Colon (tissue), 2 donors: ENCODE measurements at regions not wholly inside any gene's neighbourhood (a gene's known extent, or its start where the extent isn't known, plus 50 kb on each side); places are given as distances from the start of the nearest gene placed in this dataset.

ENCODE experiments used
- FAIRE-seq: peaks from 2 replicates; lab custom pipeline; 2012; peaks lifted over from hg19 to GRCh38; lab: Jason Lieb, UNC
- donor health status: control.
- donor health status: control.

DNA sequence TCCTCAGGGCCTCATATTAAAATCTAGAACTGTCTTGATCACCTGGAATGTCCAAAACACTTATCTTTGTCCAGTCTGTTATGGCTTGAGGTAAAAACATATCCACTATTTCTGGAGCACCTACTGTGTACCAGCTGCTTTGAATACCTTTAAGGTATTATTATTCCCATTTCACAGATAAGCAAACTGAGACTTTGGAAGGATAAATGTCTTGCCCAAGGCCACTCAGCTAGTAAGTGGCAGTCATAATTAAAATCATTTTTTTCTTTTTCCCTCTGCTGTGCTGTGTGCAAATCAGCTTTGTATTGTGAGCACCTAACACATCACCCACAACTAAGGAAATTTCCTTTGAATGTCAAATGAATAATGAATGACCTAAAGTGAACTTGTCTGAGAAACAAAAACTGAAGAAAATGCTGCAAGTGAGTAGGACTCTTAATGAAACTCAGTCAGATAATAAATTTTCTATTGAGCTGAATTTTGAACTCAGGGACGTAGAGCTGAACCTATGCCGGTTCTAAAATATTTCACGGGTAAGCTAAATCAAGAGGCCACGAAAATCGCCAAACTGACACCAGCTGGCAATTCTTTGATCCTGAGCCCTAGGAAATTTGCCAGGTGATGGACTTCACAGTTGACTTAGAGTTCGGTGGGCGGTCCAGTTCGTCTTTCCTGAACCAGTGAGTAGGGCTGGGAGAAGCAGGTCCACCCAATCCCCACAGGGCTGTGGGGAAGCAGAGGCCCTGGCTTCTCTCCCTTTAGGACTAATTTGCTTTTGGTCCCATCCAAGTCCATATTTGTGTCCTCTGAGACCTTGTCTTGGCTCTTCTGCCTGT is 159.7 kb upstream of the PWP1 start:
- no peak for FAIRE-seq

DNA sequence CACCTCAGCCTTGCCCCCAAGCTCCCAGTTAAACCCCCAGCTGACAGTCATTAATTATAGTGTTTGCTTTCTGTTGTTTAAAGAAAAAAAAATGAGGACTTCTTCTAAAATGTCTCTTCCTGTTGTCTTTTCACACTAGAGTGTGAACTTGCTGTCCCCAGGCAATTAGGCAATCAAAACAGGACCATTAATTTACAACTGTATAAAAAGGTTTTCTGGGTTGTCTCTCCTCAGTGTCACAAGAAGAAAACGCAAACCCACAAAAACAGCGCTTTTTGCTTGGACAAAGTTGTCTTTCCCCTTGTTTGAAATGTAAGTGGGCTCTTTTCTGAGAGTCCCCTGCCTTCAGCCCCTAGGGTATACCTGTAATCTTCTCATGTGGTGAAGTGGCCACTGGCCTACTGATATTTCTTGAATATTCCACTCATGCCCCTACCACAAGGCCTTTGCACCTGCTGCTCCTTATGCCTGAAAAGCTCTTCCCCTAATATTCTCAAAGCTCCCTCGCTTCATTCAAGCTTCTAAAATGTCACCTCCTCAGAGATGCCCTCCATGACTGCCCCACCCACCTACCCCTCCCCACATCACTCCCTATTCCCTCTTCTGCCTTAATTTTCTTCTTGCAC is 158.9 kb upstream of the PWP1 start:
- no peak for FAIRE-seq

DNA sequence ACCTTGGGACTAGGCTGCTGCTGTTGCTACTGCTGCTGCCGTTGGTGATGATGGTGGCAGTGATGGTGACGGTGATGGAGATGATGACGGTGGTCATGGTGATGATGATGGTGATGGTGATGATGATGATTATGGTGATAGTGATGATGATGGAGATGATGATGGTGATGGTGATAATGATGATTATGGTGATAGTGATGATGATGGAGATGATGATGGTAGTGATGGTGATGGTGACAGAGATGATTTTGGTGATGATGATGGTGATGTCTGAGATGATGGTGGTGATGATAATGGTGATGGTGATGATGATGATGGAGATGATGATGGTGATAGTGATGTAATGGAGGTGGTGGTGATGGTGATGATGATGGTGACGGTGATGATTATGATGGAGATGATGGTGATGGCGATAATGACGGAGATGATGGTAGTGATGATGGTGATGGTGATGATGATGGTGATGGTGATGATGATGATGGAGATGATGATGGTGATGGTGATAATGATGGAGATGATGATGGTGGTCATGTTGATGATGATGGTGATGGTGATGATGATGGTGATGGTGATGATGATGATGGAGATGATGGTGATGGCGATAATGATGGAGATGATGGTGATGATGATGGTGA is 156.8 kb upstream of the PWP1 start:
- FAIRE-seq, result no peak

DNA sequence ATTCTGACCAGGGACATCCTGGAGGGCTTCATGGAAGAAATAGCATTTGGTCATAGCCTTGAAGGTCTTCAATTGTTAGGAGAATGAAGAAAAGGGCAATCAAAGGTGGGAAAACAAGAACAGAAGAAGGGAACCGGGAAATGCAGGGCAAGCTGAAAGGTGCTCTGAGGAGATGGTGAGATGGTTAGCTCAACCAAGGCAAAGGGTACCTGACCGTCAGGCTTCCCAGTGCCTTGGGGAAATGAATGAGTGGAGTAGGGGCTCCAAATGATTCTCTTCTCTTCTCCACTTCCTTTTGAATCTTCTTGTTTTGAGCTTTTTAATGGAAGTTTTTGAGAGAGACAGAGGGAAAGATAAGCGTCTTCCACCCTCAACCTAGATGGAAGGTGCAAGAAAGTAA is 155.6 kb upstream of the PWP1 start:
- no peak for FAIRE-seq

DNA sequence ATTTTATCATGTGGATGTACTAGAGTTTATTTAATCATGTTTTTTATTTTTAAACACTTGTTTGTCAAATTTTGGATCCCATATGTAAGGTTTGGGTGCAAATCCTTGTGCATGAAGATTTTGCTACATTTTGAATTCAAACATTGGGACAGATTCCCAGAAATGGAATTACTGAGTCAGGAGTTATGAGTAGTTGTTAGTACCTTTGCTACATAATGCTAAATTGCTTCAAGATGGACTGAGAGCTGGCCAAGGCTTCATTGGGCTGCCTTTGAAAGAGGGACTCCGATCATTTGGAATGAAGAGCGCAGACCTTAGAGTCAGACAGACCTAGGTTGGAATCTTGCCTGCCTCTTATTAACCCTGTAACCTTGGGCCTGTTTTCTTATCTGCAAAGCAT is 154.9 kb upstream of the PWP1 start:
- no peak for FAIRE-seq

DNA sequence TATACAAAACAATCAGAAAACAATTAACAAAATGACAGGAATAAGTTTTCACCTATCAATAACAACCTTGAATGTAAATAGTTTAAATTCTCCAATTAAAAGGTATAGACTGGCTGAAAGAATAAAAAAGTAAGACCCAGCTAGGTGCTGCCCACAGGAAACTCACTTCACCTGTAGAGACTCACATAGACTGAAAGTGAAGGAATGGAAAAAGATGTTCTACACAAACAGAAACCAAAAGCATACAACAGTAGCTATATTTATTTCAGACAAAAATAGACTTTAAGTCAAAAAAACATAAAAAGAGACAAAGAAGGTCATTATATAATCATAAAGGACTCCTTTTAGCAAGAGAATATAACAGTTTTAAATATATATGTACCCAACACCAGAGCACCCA is 152.4 kb upstream of the PWP1 start:
- no peak for FAIRE-seq

DNA sequence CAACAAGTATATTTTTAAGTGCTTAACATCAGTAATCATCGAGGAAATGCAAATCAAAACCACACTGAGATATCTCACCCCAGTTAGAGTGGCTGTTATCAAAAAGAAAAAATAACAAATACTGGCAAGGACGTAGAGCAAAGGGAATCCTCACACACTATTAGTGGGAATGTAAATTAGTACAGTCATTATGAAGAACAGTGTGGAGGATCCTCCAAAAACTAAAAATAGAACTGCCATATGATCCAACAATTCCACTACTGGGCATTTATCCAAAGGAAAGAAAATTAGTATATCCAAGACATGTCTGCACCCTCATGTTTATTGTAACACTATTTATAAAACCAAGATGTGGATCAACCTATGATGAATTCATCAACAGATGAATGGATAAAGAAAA is 149.0 kb upstream of the PWP1 start:
- FAIRE-seq, result no peak

DNA sequence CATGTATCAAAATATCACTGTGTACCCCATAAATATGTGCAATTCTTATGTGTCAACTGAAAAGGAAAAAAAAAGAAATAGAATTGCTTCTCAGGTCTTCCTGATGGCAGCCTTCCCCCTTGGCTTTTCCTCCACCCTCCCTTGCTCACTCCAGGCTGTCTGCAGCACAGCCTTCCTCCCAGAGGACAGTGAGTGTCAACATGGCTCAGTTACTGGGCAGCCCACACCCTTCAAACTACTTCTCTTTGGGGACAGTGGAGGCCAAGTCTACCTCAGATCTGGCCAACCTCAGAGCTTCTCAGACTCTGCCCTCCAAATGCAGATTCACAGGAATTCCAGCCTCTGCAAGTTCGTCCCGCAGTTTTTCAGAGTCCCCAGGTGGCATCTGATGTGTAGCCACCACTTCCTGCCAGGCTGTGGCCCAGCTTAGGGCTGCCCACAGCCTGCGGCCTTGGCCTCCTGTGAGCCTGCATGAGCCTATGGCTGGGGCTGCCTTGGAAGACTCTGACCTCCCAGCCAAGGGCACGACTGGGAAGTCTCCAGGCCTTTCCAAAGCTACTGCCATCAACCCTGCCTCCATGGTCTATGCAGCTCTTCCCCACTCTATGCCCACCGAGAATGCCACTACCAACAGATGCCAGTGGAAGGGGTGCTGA is 148.0 kb upstream of the PWP1 start:
- no peak for FAIRE-seq

DNA sequence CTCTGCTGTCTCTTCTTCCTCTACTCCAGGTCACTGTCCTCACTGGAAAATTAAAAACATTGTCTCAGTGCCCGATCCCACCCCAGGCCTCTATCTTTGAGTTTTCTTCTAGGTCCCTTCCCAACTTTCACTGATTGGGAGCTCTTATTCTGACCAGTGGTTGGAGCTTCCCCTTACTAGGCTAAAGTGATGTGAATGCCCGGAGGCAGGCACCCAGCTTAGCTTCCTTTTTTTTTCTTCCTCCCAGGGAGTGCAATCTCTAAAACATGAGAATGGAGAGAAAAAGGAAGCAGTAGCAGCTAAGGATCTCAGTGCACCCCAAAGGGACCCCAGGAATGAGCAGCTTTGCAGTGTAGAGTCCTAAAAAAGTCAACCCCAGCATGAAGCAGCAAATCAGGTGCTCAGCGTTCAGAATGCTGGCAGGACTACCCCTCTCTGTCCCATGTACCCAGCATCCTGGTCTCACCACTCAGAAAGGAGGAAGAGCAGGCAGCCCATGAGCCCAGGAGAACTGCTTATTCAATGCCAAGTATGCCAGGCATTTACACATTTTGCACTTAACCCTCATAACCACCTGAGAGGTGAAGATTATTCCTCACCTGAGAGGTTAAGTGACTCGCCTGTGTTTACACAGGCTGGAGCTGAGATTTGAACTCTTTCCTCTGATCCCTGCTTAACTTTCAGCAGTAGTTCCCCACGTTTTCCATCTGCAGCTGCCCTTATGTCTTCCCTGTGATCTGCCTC is 146.2 kb upstream of the PWP1 start:
- FAIRE-seq, result no peak

DNA sequence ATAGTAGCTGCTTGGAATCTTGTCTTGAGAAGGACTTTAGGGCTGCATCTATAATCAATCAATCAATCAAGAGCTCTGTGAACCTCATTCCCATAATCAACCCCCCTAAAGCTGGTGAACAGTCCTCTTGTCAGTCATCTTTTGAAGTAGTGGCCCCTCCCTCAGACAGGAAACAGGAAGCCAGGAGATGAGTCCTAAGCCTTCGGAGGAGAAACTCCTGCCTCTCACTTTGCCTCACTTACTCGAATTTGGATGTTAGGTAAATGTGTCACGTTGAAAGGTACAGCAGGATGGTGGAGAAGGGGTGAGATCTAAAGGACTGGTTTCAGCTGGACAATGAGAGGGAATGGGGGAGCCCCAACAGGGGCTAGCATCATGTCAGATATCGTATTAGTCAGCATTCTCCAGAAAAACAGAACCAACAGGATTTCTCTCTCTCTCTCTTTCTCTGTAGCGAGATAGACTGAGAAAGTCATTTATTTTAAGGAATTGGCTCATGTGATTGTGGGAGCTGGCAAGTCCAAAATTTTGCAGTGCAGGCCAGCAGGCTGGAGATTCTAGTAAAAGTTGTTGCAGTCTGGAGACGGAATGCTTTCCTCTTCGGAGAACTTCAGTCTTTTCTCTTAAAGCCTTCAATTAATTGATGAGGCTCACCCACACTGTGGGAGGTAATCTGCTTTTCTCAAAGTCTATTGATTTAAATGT is 144.4 kb upstream of the PWP1 start:
- FAIRE-seq, result no peak

DNA sequence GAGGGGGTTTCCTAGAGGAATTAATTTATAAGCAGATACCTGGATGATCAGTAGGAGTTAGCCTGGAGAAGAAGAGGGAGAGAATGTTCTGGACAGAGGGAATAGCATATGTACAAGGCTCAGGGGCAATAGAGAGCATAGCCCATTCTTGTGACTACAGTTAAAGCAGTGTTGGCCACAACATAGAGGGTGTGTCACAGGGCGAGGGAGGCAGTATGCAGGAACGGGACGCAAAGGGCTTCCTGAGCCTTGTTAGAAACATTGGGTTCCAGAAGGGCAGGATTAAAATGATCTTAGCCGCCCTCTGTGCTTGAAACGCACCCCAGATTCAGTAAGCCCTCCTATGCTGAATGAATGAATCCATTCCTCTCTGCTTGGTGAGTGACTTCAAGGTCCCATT is 142.2 kb upstream of the PWP1 start:
- FAIRE-seq, result no peak

DNA sequence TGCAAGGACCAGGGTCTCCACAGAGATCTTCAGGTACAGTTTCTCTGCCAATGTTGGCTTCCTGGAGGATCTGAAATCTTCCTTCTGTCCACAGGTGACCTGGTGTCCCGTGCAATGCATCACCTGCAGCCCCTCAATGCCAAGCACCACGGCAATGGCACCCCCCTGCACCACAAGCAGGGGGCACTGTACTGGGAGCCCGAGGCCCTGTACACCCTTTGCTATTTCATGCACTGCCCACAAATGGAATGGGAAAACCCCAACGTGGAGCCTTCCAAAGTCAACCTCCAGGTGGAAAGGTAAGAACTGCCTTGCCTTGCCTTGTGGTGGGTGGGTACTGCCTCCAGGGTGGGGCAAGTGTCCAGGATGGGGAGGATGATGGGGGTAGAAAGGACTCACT is 141.8 kb upstream of the PWP1 start:
- no peak for FAIRE-seq

DNA sequence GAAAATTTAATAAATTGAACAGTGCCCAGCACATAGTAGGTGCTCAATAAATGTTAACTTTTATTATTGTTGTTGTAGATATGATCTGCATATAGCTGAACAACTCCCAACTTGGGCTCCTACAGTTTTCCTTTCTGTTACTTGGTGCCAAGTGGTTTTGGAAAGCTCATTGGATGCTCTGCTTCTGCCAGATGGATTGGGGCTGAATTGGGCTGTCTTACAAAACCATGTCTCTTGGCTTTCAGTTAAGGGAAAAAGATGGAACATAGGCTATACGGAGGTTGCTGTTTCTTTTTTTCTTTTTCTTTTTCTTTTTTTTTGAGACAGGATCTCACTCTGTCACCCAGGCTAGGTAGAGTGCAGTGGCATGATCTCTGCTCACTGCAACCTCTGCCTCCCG is 140.7 kb upstream of the PWP1 start:
- no peak for FAIRE-seq

DNA sequence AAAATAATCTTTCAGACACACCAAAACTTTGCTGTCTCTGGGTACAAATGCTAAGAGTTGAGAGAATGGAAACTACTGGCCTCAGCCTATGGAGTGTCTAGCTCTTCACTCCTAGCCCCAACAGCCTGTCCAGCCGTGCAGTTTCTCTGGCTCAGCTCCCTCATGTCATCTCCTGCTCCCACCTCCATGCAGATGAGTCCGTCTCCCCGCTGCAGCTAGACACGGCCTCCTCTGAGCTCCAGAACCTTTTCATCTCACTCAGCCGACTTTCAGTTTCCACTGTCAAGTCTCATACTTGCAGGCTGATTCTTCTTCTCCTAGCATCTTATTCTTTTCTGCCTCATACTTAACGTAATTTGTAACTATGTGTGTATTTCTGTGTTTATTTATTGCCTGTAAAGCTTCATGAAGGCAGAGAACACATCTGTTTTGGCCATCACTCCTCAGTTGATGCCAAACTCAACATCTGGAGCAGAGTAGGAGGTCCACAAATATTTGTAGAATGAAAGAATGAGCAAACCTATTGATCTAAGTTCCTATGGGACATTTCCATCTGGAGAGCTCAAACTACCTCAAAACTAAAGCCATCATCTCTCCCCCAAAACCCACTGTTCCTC is 139.8 kb upstream of the PWP1 start:
- no peak for FAIRE-seq

DNA sequence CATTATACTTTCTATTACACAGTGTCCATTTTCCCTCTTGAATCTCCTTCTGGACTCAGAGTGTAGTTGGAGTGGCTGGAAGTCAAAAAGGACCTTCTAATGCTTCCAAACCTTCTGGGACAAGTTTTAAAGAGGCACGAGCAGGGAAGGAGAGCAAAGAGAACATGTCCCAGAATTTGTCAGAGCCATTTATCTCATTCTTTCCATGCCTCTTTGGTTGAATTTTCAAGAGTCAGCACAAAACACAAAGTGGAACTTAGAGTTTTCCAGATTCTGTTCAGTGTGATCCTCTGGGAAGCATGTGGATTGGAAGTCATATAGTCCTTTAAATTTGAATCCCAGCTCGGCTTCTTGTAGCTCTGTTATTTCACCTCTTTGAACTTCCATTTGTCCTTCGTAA is 138.2 kb upstream of the PWP1 start:
- FAIRE-seq, result no peak

DNA sequence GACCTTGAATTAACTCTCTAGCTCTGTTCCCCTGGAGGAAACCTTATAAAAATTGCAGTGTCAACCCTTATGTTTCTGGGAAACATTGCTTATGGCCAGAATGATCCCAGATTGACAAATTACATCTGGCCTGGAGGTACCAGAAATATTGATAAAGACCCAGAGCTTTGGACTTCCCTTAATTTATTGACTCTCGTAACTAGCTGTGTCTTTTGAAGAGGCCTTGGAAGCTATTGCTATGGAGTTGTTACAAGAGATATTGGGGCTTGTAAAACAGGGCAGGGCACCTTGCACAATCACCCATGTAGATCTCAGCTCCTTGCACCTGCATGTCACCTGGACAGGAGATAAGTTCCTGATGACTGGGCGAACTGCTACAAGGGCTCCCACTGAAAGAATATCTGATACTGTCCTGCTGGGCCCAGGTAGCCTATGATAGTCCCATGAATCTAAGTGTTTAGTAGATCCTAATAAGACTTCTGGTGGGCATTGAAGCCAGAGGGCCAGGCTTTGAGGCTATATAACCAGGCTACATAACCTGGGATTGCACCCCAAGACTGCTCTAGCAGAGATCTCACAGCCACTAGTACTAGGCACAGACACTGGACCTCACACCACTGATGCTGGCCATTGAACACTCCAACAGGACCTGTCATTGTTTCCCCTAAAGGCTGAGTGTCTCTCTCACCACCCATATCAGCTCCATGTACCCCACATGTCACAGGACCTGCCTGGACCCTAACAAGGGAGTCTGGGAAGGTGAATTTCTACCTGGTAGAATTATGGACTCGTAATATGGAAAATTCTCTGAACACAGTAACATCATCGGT is 135.7 kb upstream of the PWP1 start:
- FAIRE-seq, result no peak

DNA sequence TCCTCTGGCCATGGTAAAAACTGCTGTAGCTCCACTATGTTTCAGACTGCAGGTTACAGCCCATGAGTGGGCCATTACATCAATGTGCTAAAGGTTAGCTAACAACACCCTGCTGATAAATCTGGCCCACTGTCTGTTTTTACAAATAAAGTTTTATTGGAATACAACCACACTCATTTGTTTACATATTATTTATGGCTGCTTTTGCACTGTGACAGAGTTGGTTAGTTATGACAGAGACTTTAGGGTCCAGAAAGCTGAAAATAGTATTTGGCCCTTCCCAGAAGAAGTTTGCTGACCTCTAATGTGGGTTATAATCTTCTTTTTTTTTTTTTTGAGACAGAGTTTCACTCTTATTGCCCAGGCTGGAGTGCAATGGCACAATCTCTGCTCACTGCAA is 134.2 kb upstream of the PWP1 start:
- FAIRE-seq, result no peak

DNA sequence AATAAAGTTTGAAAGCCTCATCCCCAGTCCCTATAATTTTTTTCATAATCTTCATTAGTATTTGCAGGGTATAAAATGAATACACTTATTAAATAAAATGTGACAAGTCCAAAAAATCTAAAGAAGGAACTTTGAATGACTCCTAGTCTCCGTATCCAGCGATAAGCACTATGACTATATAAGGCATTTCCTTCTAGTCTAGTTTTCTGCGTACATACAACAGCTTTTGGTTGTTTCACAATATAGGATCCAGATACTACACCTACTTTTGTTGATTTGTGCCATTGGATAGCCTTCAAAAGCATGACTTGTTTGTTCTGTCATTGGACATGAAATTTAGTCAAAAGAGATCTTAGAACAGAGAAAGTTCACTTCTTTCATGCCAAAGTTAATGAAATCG is 133.3 kb upstream of the PWP1 start:
- no peak for FAIRE-seq

DNA sequence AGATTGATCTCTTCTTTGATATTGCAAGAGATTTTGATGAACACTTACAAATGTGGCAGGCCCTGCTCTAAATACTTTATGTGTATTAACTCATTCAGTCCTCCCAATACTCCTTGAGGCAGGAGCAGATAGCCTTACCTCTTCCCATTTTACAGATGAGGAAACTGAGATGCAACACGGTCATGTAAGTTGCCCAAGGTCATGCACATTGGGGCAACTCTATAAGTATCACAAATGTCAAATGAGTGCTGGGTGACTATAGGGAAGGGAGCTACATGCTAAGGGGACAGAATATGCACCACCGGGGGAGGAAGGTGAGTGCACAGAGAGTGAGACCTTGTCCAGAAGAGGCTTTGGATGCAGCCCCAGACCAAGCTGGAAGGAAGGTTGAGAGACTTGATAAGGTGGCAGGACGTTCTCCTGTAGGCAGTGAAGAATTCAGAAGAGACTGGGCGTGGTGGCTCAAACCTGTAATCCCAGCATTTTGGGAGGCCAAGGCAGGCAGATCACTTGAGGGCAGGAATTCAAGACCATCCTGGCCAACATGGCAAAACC is 132.3 kb upstream of the PWP1 start:
- no peak for FAIRE-seq

DNA sequence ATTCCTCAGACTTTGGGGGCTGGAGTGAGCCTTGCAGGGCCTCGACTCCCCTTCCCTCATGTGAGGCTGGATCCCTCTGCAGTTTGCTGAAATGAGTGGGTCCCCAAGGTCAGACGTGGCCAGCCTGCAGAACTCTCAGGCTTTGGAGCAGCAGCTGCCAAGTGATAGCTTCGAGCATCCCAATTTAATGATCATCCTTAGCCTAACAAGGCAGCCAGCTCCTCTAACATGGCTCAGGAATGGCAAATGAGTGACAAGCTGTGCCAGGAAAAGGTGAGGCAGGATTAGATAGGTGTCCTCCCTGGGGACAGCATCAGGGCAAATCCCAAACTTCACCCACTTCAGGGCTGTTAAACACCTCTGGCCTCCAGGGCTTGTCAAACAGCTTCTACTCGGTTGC is 130.7 kb upstream of the PWP1 start:
- FAIRE-seq, result no peak
